Endothelial cell of umbilical vein (primary cell): ENCODE measurements at regions not wholly inside any gene's neighbourhood (a gene's known extent, or its start where the extent isn't known, plus 50 kb on each side); places are given as distances from the start of the nearest gene placed in this dataset.

ENCODE experiments used
- BruUV-seq: library from RNA; stranded (reverse); fragments of 400-500 nt; replicated peaks from 2 replicates; lab custom pipeline; 2021; lab: Mats Ljungman, UMichigan
- CTCF ChIA-PET: fragments of 300-600, 350-600 bp; sonication (Branson Sonifier 250); formaldehyde crosslinking; loops from one replicate; lab custom pipeline; 2021; ENCODE audit warnings: antibody characterized with exemption, inconsistent platforms; lab: Charles Lee
- POLR2A ChIA-PET: fragments of 300-600, 350-600 bp; sonication (Branson Sonifier 250); formaldehyde crosslinking; loops from one replicate; lab custom pipeline; 2021; ENCODE audit warnings: antibody characterized with exemption, inconsistent platforms; lab: Charles Lee
- DNase-seq: peaks from one replicate; pipeline ENCODE4 v3.0.0-alpha.2; 2011; ENCODE audit warnings: low read depth, low spot score
- FAIRE-seq: peaks from 2 replicates; lab custom pipeline; 2011; peaks lifted over from hg19 to GRCh38; lab: Jason Lieb, UNC
- H2AFZ ChIP-seq: 2 replicates; pipeline ENCODE4 v1.6.0; 2012; ENCODE audit warnings: low read depth, low read length, control low read depth, inconsistent platforms
- H3K27ac ChIP-seq: 2 replicates; pipeline ENCODE4 v1.5.1; 2011; ENCODE audit warnings: low read depth, mild to moderate bottlenecking, control low read depth, low read length, moderate library complexity; ENCODE audit not compliant: insufficient read depth
- H3K27me3 ChIP-seq, 2 experiments: 2 replicates each; pipeline versions ENCODE4 v1.6.0 to v1.6.1; 2011; ENCODE audit warnings: low read length in 2 of 2, mixed read lengths in 1 of 2; ENCODE audit not compliant: control insufficient read depth in 2 of 2, insufficient read depth in 2 of 2
- H3K36me3 ChIP-seq, 2 experiments: 2 replicates in 1 of 2; 3 replicates in 1 of 2; pipeline ENCODE4 v1.5.1; 2011; ENCODE audit warnings: low read length in 2 of 2, mild to moderate bottlenecking in 1 of 2, moderate library complexity in 1 of 2; ENCODE audit not compliant: control insufficient read depth in 2 of 2, insufficient read depth in 2 of 2; ENCODE audit errors: extremely low read depth in 1 of 2
- H3K4me1 ChIP-seq: 3 replicates; pipeline ENCODE4 v1.5.1; 2011; ENCODE audit warnings: mild to moderate bottlenecking, low read length; ENCODE audit not compliant: control insufficient read depth, insufficient read depth; ENCODE audit errors: extremely low read depth
- H3K4me2 ChIP-seq: 2 replicates; pipeline ENCODE4 v1.6.1; 2011; ENCODE audit warnings: low read length, control low read depth, mixed read lengths; ENCODE audit not compliant: insufficient read depth
- H3K4me3 ChIP-seq, 3 experiments: fragments of 200-600 bp in 1 of 3; sonication (generic), shearing (Covaris generic) in 1 of 3; replicated peaks in 1 of 3; 2 replicates each; pipeline ENCODE4 v1.5.1; 2011 to 2016; ENCODE audit warnings: control low read depth in 3 of 3, low read length in 3 of 3, mild to moderate bottlenecking in 2 of 3, inconsistent platforms in 1 of 3, low read depth in 1 of 3, moderate library complexity in 1 of 3; ENCODE audit not compliant: insufficient read depth in 1 of 3
- H3K79me2 ChIP-seq: 2 replicates; pipeline ENCODE4 v1.6.0; 2012; ENCODE audit warnings: low read length, inconsistent platforms; ENCODE audit not compliant: control insufficient read depth, insufficient read depth
- H3K9ac ChIP-seq: replicated peaks from 2 replicates; pipeline ENCODE3; 2011; ENCODE audit warnings: low read length, control low read depth; ENCODE audit not compliant: insufficient read depth; ENCODE audit errors: extremely low read depth
- H3K9me1 ChIP-seq: replicated peaks from 3 replicates; pipeline ENCODE4 v1.6.0; 2011; ENCODE audit warnings: mild to moderate bottlenecking, low read length; ENCODE audit not compliant: control insufficient read depth, insufficient read depth; ENCODE audit errors: extremely low read depth
- H3K9me3 ChIP-seq: replicated peaks from 2 replicates; pipeline ENCODE4 v1.5.1; 2012; ENCODE audit warnings: low read length, inconsistent platforms; ENCODE audit not compliant: control insufficient read depth, insufficient read depth
- H4K20me1 ChIP-seq: replicated peaks from 2 replicates; pipeline ENCODE3; 2011; ENCODE audit warnings: mild to moderate bottlenecking, low read length; ENCODE audit not compliant: control insufficient read depth, insufficient read depth; ENCODE audit errors: extremely low read depth
- CTCF ChIP-seq, 2 donors: IDR thresholded peaks; 1 replicate in 1 of 2; 2 replicates in 1 of 2; pipeline ENCODE4 v1.5.1; 2011; ENCODE audit warnings: low read length in 2 of 2, mild to moderate bottlenecking in 2 of 2, moderate library complexity in 2 of 2, control low read depth in 1 of 2, inconsistent platforms in 1 of 2, low read depth in 1 of 2; ENCODE audit not compliant: insufficient read depth in 1 of 2; ENCODE audit errors: extremely low read depth in 1 of 2
- EZH2 ChIP-seq: IDR thresholded peaks from 2 replicates; pipeline ENCODE4 v1.6.1; 2012; ENCODE audit warnings: borderline replicate concordance, low read depth, mild to moderate bottlenecking, moderate library complexity, low read length, inconsistent platforms; ENCODE audit not compliant: severe bottlenecking
- FOS ChIP-seq: IDR thresholded peaks from 2 replicates; pipeline ENCODE4 v1.6.1; 2011; ENCODE audit warnings: mild to moderate bottlenecking, low read length, moderate library complexity, borderline replicate concordance; ENCODE audit not compliant: insufficient read depth
- GATA2 ChIP-seq: IDR thresholded peaks from 2 replicates; pipeline ENCODE4 v1.7.0; 2011; ENCODE audit warnings: low read depth, mild to moderate bottlenecking, moderate library complexity, mixed read lengths, low read length; ENCODE audit not compliant: insufficient read length, insufficient read depth
- JUN ChIP-seq: IDR thresholded peaks from 2 replicates; pipeline ENCODE4 v1.6.1; 2011; ENCODE audit warnings: borderline replicate concordance, low read depth; ENCODE audit not compliant: insufficient read length, insufficient read depth
- MAX ChIP-seq: IDR thresholded peaks from 2 replicates; pipeline ENCODE4 v1.6.1; 2011; ENCODE audit not compliant: insufficient read depth, insufficient read length
- MYC ChIP-seq: IDR thresholded peaks from one replicate; pipeline ENCODE4 v1.6.1; 2011; ENCODE audit warnings: mild to moderate bottlenecking, low read depth, low read length
- POLR2A ChIP-seq: IDR thresholded peaks from 2 replicates; pipeline ENCODE4 v1.6.1; 2012; ENCODE audit warnings: low read depth, mild to moderate bottlenecking, control low read depth, low read length
- POLR2AphosphoS5 ChIP-seq: IDR thresholded peaks from 2 replicates; pipeline ENCODE4 v1.6.1; 2012; ENCODE audit warnings: low read depth, mild to moderate bottlenecking, control low read depth, low read length, moderate library complexity; ENCODE audit not compliant: insufficient read depth
- dilution Hi-C: fragments of 300-500 bp; cut with MboI; formaldehyde crosslinking; loops from one replicate; pipeline ENCODE4 v1.15.0; 2019; ENCODE audit warnings: low sequenced_read_pairs; ENCODE audit not compliant: extremely low pct_ligation_motif_present
- intact Hi-C: fragments of 100-400 bp; cut with micrococcal nuclease; formaldehyde crosslinking; loops from one replicate; pipeline ENCODE4 v1.10.0; 2022

GRCh38 chr14:61928701-61929100 is 166.5 kb downstream of the SNAPC1 start:
- FAIRE-seq, result no peak
- DNase-seq, result no peak
- no peak overlapping the region for H3K9ac ChIP-seq
- no peak for TF ChIP-seq MAX
- no peak for TF ChIP-seq JUN
- no peak for TF ChIP-seq FOS
- no peak for TF ChIP-seq CTCF (IDR thresholded peaks at IDR 0.05; ENCODE audit: extremely low read depth in 1 of 2, insufficient read depth in 1 of 2, low read depth in 1 of 2, low read length in 2 of 2)
- no peak overlapping the region for H3K4me3 ChIP-seq
- no peaks in the 10 kb centered on the region for H3K9me3 ChIP-seq
- H3K9me1 ChIP-seq, result no peaks in the 10 kb centered on the region
- no peaks in the 10 kb centered on the region for H3K79me2 ChIP-seq
- ChIA-PET CTCF (no interaction called here), POLR2A (no interaction called here)
- no peak overlapping the region for H3K27ac ChIP-seq
- H3K4me1 ChIP-seq, result no peaks in the 10 kb centered on the region
- no peaks in the 10 kb centered on the region for H3K36me3 ChIP-seq
- no peak overlapping the region for H3K4me2 ChIP-seq
- BruUV-seq, result no TSS peak
- H2AFZ ChIP-seq, result no peak overlapping the region
- H4K20me1 ChIP-seq, result no peaks in the 10 kb centered on the region
- H3K27me3 ChIP-seq, result peaks cover 9 to 28% of the 10 kb centered on the region in 2 experiments
- dilution Hi-C loops (no loop called here), intact Hi-C loops (no loop called here)

GRCh38 chr14:61929651-61930050 is 167.4 kb downstream of the SNAPC1 start:
- ChIA-PET POLR2A (no interaction called here), CTCF (no interaction called here)
- Histone ChIP-seq H3K27me3 (peaks cover 9 to 27% of the 10 kb centered on the region in 2 experiments), H3K9ac (no peak overlapping the region), H3K27ac (no peak overlapping the region), H3K9me1 (no peaks in the 10 kb centered on the region), H3K4me2 (no peak overlapping the region), H3K4me3 (no peak overlapping the region), H3K4me1 (no peaks in the 10 kb centered on the region), H4K20me1 (no peaks in the 10 kb centered on the region), H3K9me3 (no peaks in the 10 kb centered on the region), H3K36me3 (no peaks in the 10 kb centered on the region), H3K79me2 (no peaks in the 10 kb centered on the region), H2AFZ (no peak overlapping the region)
- intact Hi-C loops, result no loop called here
- dilution Hi-C loops, result no loop called here
- TF ChIP-seq MYC, result no peak
- no peak for TF ChIP-seq CTCF (IDR thresholded peaks at IDR 0.05; ENCODE audit: extremely low read depth in 1 of 2, insufficient read depth in 1 of 2, low read depth in 1 of 2, low read length in 2 of 2)
- TF ChIP-seq POLR2AphosphoS5, result no peak
- no peak for TF ChIP-seq EZH2
- no peak for TF ChIP-seq GATA2
- TF ChIP-seq JUN, result no peak
- no peak for TF ChIP-seq MAX
- TF ChIP-seq FOS, result no peak
- no peak for TF ChIP-seq POLR2A
- FAIRE-seq (no peak), DNase-seq (no peak)
- no TSS peak for BruUV-seq
